Stomach (tissue), 4 donors: ENCODE measurements at regions not wholly inside any gene's neighbourhood (a gene's known extent, or its start where the extent isn't known, plus 50 kb on each side); places are given as distances from the start of the nearest gene placed in this dataset.

Experiments used
- CTCF ChIP-seq, 7 experiments: fragments of 450-650 bp in 4 of 7; fragments of 200-600 bp in 3 of 7; sonication (generic) in 3 of 7; IDR thresholded peaks; one replicate each; pipeline ENCODE4 v1.5.1; 2016 to 2019; ENCODE audit warnings: antibody characterized with exemption in 7 of 7, control low read depth in 2 of 7, mild to moderate bottlenecking in 1 of 7
- POLR2A ChIP-seq, 4 donors: fragments of 450-650 bp; IDR thresholded peaks; one replicate each; pipeline ENCODE4 v1.6.1; 2016; ENCODE audit warnings: antibody characterized with exemption in 4 of 4, control low read depth in 2 of 4, mild to moderate bottlenecking in 1 of 4, moderate library complexity in 1 of 4
- POLR2AphosphoS5 ChIP-seq, 3 donors: sonication (generic); formaldehyde crosslinking; IDR thresholded peaks; one replicate each; pipeline ENCODE4 v1.6.1; 2016; ENCODE audit warnings: antibody characterized with exemption in 3 of 3

GRCh38 chr1:182281541-182281940 lies 110.0 kb downstream of the GLUL start:
- TF ChIP-seq POLR2A (IDR thresholded peaks at IDR 0.05), result no peak
- TF ChIP-seq CTCF (IDR thresholded peaks at IDR 0.05), result no peak
- TF ChIP-seq POLR2AphosphoS5 (IDR thresholded peaks at IDR 0.05), result no peak
